Urinary bladder (tissue), 3 donors: ENCODE measurements at regions not wholly inside any gene's neighbourhood (a gene's known extent, or its start where the extent isn't known, plus 50 kb on each side); places are given as distances from the start of the nearest gene placed in this dataset.

Experiments
- DNase-seq: peaks from one replicate; pipeline ENCODE4 v3.0.0-alpha.2; 2015; ENCODE audit errors: extremely low spot score
- H3K27ac ChIP-seq: one replicate; pipeline ENCODE4 v1.5.1; 2013; ENCODE audit warnings: low read depth, mild to moderate bottlenecking, moderate library complexity
- H3K36me3 ChIP-seq: one replicate; pipeline ENCODE4 v1.6.1; 2013; ENCODE audit warnings: mild to moderate bottlenecking, moderate library complexity; ENCODE audit not compliant: insufficient read depth
- H3K4me1 ChIP-seq: one replicate; pipeline ENCODE4 v1.6.1; 2013; ENCODE audit warnings: mild to moderate bottlenecking, moderate library complexity; ENCODE audit not compliant: insufficient read depth
- H3K4me3 ChIP-seq: one replicate; pipeline ENCODE4 v1.5.1; 2013; ENCODE audit warnings: low read depth, low read length
- WGBS: extraction: QIAGEN DNeasy Blood & Tissue Kit; methylation state at CpG from one replicate; pipeline ENCODE4 v1.1.7; 2013; 5-methylcytosine and 5-hydroxymethylcytosine counted together
- donor health status: healthy with polysubstance abuse.
- donor health status: healthy.

DNA sequence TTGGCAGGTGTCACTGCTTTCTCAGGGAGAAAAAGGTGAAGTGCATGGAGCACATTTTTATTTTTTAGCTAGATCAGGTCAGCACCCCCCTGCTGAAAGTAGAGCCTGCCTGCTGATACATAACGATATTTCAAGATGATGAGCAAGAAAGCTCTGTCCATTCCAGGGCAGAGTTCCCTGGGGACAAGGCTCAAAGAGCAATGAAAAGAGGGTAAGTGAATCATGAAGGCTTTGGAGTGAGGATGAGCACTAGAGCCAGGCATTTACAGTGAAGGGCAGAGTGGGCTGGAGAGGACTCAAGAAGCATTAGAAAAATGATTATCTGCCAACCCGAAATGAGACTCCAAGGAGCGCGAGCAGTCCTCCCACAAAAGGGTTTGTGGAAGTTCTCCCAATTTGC is 345.7 kb downstream of the TLE4 start:
- 68% methylated on average over 4 of the region's 4 CpGs for WGBS
- H3K4me3 ChIP-seq, result no peak overlapping the region

DNA sequence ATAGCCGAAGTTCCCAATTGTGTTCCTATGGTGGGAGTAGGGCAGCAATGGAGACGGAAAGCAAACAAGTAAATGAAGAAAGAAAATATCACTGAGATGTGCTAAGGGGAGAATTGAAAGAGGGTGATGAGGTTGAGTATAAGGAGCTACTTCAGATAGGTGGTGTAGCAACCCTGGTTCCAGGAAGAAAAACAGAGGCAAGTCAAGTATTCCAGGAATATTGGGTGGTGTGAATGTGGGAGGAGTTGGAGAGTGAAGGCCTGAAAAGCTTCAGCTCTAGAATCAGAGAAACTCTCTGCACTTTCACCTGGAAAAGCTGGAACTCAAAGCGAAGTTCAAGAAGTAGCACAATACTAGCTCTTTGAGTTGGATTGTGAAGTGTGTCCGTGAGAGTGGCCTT is 342.1 kb downstream of the TLE4 start:
- Histone ChIP-seq H3K27ac (no peak overlapping the region), H3K36me3 (no peaks in the 10 kb centered on the region), H3K4me3 (no peak overlapping the region), H3K4me1 (no peaks in the 10 kb centered on the region)
- no peak for DNase-seq
- WGBS, result 95% methylated on average over 4 of the region's 4 CpGs

More for the DNA sequence above, 345.7 kb downstream of the TLE4 start:
- no peaks in the 10 kb centered on the region for H3K36me3 ChIP-seq
- no peaks in the 10 kb centered on the region for H3K4me1 ChIP-seq
- no peak for DNase-seq
- no peak overlapping the region for H3K27ac ChIP-seq

DNA sequence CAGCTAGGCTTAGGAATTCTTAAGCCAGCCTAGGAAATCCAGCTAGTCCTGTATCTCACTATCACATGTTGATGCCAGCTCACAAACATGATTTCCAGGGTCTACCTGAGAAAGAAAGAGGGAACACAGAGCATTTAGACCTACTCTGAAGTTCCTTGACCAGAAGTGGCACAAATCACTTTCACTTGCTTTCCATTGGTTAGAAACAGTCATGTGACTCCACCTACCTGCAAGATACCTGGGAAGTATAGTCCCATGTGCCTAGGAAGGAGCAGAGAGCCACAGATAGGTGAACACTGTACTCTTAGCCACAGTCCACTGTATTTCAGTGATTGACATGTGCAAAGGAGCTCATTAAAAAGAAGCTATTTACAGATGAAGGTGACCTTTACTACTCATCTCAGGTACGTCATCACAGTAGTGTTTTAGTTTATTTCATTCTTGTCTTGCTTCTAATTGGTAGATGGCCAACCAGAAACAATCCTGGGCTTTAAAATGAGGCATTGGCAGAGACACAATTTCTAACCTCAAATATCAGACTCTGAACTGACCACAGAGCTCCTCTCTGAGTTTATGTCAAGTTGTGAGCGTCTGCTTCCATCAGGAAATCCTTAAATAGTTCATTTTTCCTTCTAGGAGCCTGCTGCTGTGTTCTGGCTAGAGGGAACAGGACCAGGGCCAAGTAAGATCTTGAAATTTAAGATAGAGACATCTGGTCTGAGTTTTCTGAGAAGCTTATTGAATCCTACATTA is 340.7 kb downstream of the TLE4 start:
- WGBS, result 34% methylated on average over 2 of the region's 2 CpGs
- Histone ChIP-seq H3K4me1 (no peaks in the 10 kb centered on the region), H3K27ac (no peak overlapping the region), H3K4me3 (no peak overlapping the region), H3K36me3 (no peaks in the 10 kb centered on the region)
- peak; percentile 8 for DNase-seq

DNA sequence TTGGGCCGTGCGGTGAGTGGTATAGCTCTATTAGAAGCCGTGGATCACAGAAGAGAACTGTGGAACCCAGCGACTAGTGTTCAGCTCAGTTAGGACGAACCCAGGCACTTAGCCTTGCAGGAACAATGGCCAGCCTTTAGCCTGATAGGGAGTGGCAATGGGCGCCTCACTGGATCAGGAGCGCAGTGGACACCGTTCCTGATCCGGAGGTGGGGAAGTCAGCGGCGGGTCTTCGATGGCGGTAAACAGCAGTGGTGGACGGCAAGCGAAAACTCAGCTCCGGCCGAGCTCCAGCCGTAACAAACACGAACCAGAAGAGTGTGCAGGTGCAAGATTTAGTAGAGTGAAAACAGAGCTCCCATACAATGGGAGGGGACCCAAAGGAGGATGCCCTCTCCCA is 340.0 kb downstream of the TLE4 start:
- WGBS, result 96% methylated on average over 19 of the region's 19 CpGs

DNA sequence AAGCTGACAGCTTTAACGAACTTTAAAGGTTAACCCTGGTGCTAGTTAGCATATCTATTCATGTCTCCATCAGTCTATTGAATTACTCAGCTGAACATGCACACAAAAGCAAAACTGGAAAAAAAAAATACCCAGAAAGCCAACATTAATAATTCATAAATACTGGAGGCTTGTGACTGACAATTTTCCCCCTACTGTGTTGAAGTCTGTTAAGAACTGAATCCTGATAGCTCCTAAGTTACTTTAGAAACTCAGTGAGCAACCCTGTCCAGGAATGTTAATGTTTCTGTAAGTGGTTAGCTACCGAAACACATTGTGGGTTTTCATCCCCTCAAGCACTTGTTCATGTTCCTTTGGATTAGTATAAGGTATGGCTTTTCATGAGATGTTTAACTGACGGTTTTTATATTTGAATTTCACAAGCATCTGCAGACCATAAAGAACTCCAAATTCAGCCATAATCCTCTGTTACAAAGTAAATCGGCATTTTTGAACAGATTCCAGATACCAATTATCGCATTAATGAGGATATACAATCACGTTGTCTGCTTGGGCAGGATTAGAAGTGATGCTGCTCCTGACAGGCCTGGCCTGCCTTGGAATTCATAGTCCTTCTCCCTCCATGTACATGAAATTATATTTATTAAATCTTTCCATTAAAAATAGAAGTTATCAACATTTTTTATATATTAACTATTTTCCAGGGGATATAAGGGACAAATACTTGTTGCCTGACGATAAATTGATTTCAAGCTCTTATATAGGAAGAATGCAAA is 331.2 kb downstream of the TLE4 start:
- H3K4me1 ChIP-seq, result no peaks in the 10 kb centered on the region
- H3K36me3 ChIP-seq, result no peaks in the 10 kb centered on the region
- no peak for DNase-seq
- H3K4me3 ChIP-seq, result no peak overlapping the region
- no peak overlapping the region for H3K27ac ChIP-seq
- 80% methylated on average over 7 of the region's 7 CpGs for WGBS

More for the DNA sequence above, 340.0 kb downstream of the TLE4 start:
- Histone ChIP-seq H3K4me3 (no peak overlapping the region), H3K36me3 (no peaks in the 10 kb centered on the region), H3K27ac (no peak overlapping the region), H3K4me1 (no peaks in the 10 kb centered on the region)
- no peak for DNase-seq

DNA sequence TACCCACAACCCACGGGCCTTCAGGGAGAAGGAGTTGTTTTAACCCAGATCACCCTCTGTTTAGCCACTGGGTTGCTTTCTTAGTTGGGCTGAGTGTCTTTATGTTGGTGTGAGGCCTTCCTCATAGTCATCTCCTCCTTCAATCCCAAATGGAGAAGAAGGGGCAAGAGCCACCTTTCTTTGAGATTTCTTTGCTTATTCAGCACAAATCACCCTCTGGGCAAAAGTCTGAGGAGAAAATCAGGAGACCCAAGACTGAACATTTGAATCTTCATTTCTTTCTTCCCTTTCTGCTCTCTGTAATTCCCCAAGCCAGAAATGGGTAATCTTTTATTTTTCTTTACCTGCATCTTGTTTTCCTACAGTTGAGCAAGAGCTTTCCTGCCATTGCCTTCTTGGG is 329.0 kb downstream of the TLE4 start:
- no peak for DNase-seq
- no peaks in the 10 kb centered on the region for H3K36me3 ChIP-seq
- no peak overlapping the region for H3K4me3 ChIP-seq
- no peak overlapping the region for H3K27ac ChIP-seq
- WGBS, result 88% methylated on average over 1 of the region's 1 CpG
- H3K4me1 ChIP-seq, result no peaks in the 10 kb centered on the region

DNA sequence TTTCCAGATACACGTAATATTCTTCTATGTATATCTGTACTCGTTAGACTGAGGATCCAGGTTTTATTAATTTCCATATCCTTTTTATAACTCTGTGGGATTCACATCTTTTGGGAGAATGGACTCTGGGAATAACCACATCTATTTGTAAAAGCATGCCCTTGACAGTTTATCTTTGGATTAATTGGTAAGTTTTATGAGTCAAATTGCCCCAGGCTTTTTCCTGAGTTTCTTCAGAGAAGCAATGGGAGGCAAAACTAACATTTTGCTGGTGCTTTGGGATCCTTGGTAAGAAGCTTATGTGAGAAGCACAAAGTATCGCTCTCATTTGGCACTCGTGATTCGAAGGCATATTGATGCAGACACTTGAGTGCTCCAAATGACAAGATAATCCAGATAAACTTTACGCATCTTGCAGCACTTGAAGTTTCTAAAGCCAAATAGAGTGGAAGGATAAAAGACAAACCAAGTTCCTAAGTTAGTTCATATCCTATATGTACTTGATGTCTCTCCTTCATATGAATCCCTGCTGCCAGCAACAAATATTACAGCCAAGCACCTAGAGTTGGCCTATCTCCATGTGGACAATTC is 324.7 kb downstream of the TLE4 start:
- Histone ChIP-seq H3K4me3 (no peak overlapping the region), H3K36me3 (no peaks in the 10 kb centered on the region), H3K4me1 (no peaks in the 10 kb centered on the region), H3K27ac (no peak overlapping the region)
- WGBS, result 64% methylated on average over 6 of the region's 6 CpGs
- no peak for DNase-seq

DNA sequence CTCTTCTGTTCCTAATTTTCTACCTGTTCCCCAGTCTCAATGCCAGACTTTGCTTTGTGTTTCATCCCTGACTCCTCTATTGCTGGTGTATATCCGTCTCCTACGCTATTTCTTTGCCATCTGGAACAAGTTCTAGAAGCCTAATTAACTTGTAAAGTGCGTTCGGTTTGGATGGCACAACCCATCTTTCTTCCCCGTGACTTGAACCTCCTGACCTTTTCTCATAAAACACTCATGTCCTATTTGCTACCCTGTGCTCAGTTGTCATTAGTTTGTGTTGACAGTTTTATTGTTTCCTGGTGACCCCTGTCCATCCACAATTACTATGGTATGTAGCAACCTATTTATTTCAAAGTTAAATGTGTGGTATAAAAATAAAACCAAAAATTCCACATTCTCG is 323.5 kb downstream of the TLE4 start:
- no peak for DNase-seq
- H3K4me3 ChIP-seq, result no peak overlapping the region
- no peaks in the 10 kb centered on the region for H3K36me3 ChIP-seq
- H3K27ac ChIP-seq, result no peak overlapping the region
- H3K4me1 ChIP-seq, result no peaks in the 10 kb centered on the region
- 81% methylated on average over 6 of the region's 6 CpGs for WGBS

DNA sequence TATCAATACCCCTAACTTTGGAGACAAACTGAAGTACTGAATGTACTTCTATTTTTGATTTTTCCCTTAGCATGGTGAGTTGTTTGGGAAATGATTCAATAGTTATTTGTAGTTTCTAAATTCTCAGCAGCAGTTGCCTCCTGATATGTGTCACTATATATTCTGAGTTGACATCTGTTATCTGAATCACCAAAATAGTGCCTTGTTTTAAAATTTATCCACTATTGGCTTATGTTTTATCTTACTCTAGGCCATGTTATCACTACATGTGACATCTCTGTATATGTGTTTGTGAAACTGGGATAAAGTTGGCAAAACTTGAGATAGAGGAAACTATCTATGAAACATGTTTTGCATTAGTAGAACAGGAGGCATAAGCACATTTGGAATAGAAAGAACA is 317.6 kb downstream of the TLE4 start:
- Histone ChIP-seq H3K27ac (no peak overlapping the region), H3K4me3 (no peak overlapping the region)
- no peak for DNase-seq

DNA sequence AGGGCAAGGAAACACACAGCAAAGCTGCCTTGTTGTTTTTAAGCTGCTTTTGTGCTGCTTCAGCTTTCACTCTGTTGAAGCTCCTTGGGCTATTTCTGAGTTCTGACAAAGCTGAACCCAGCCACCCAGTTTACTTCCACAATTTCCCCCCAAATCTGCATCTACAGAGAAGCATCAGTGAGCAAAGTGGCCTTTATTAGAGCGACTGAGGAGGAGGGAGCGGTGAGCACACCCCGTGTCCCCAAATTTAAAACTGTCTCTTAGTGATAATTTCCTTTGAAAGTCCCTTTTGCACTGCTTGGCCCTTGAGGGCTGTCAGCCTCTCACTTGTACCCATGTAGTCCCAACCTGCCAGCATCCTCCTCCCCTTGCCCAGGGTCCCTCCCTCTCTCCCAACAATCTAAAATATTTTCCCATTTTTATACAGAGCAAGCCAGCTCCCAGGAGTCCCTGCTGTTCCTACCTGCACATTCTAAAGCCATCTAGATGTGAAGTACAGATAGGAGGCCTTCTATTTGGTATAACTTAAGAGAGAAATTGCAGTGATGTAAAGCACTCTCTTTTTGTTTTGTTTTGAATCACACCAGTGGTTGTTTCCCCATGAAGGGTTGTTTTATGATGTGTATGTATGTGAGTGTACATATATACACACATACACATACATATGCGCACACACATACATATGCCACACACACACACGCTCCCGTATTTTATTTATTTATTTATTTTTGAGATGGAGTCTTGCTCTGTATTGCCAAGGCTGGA is 313.5 kb downstream of the TLE4 start:
- Histone ChIP-seq H3K27ac (no peak overlapping the region), H3K36me3 (no peaks in the 10 kb centered on the region), H3K4me3 (no peak overlapping the region), H3K4me1 (no peaks in the 10 kb centered on the region)
- no peak for DNase-seq
- WGBS, result 94% methylated on average over 6 of the region's 6 CpGs

More for the DNA sequence above, 317.6 kb downstream of the TLE4 start:
- Histone ChIP-seq H3K4me1 (no peaks in the 10 kb centered on the region), H3K36me3 (no peaks in the 10 kb centered on the region)

DNA sequence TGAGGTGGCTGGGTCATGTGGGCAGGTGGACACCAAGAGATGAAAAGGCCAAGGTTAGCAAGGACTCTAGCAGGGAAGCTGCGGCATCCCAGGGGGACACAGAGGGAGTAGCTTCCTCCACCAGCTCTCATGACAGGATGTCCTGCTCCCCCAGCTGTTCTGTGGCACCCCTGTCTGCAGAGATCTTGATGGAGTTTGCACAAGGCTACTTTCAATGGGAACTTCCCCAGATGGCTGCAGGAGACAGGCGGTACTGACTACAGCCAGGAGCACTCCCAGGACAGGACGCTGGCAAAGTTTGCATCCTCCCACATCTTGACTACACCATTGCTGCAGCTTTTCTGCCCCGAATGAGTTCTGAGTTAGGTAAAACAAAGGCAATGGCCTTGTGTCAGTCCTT is 312.8 kb downstream of the TLE4 start:
- no peaks in the 10 kb centered on the region for H3K36me3 ChIP-seq
- no peak overlapping the region for H3K27ac ChIP-seq
- no peak overlapping the region for H3K4me3 ChIP-seq
- no peaks in the 10 kb centered on the region for H3K4me1 ChIP-seq
- WGBS, result 80% methylated on average over 4 of the region's 4 CpGs
- no peak for DNase-seq

DNA sequence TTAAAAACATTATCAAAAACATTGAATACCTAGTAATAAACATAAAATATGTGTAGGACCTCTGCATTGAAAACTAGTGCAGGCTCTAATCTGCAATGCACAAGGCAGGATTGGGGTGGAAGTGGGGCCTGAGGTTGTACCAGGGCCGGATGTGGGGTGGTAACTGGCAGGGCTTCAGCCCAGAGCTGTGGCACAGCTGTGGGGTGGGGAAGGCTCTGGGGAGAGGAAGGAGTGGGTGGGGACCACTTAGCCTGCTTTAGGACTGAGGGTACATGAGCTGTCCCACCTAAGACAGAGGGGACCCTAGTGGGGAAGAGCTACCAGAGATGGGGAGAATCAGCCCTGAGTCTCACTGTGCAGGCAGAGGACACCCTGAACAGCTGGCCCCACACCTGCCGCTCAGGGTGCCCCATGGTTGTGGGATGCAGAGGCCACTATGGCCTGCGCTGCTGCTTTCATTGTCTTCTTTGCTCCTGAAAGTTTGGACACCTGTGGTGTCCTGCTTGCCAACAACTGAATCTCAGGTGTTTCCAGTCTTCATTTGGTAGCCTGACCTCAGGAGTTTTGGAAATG is 311.4 kb downstream of the TLE4 start:
- DNase-seq, result no peak
- 91% methylated on average over 3 of the region's 3 CpGs for WGBS
- no peaks in the 10 kb centered on the region for H3K4me1 ChIP-seq
- no peak overlapping the region for H3K4me3 ChIP-seq
- H3K36me3 ChIP-seq, result no peaks in the 10 kb centered on the region
- no peak overlapping the region for H3K27ac ChIP-seq

DNA sequence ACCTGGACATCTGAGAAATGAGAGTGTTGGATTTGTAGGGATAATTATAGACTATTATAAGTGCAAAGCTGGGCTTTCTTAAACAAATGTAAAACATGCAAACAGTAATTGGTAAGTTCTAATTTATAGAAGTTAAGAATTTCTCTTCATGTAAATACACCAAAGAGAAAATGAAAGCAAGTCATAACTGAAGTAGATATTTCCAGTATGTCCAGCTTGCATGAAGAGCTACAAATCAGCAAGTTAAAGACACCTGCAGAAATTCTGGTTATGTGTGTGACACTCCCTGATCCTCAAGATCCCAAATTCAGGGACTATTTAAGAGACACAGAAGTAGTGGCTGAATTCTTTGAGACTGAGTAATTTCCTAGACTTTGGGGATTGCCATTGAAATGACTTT is 308.9 kb downstream of the TLE4 start:
- Histone ChIP-seq H3K4me3 (no peak overlapping the region), H3K4me1 (no peaks in the 10 kb centered on the region), H3K36me3 (no peaks in the 10 kb centered on the region), H3K27ac (no peak overlapping the region)
- DNase-seq, result no peak
